SK-N-SH treated with all-trans-retinoic acid at 6 μM for 48 hours (cell line): ENCODE measurements at regions not wholly inside any gene's neighbourhood (a gene's known extent, or its start where the extent isn't known, plus 50 kb on each side); places are given as distances from the start of the nearest gene placed in this dataset.

Source experiments
- PATZ1 ChIP-seq: fragments of 250-450 bp; sonication (Bioruptor Pico); IDR thresholded peaks from 2 replicates; pipeline ENCODE4 v1.8.0; 2020; ENCODE audit warnings: mild to moderate bottlenecking, moderate library complexity, borderline replicate concordance
- POU6F1 ChIP-seq: fragments of 250-450 bp; sonication (Bioruptor Pico); IDR thresholded peaks from 2 replicates; pipeline ENCODE4 v1.8.0; 2021; ENCODE audit warnings: low read depth, mild to moderate bottlenecking, moderate library complexity, borderline replicate concordance
- RARB ChIP-seq: fragments of 250-450 bp; sonication (Bioruptor Pico); IDR thresholded peaks from 2 replicates; pipeline ENCODE4 v1.8.0; 2021; ENCODE audit warnings: mild to moderate bottlenecking, moderate library complexity
- ZFP3 ChIP-seq: fragments of 250-450 bp; sonication (Bioruptor Pico); IDR thresholded peaks from 2 replicates; pipeline ENCODE4 v1.5.0; 2020; ENCODE audit warnings: mild to moderate bottlenecking, moderate library complexity

GRCh38 chr4:153076861-153077260 lies 127.4 kb upstream of the TRIM2 start:
- no peak for TF ChIP-seq RARB (CRISPR knock-in tag)
- TF ChIP-seq PATZ1 (CRISPR knock-in tag): no peak
- TF ChIP-seq ZFP3 (CRISPR knock-in tag): no peak
- no peak for TF ChIP-seq POU6F1 (CRISPR knock-in tag)
